HG02642 (cell line): ENCODE measurements at regions not wholly inside any gene's neighbourhood (a gene's known extent, or its start where the extent isn't known, plus 50 kb on each side); places are given as distances from the start of the nearest gene placed in this dataset.
"Not testable (repeated sequence)": the region's sequence is repeated elsewhere in the genome, so short reads cannot be mapped to it uniquely, and the experiment has no call there.

Experiments used
- ATAC-seq: cut with Tn5 transposase; IDR thresholded peaks from one replicate; pipeline ENCODE4 v1.9.1; 2021; ENCODE audit warnings: mild to moderate bottlenecking; ENCODE audit not compliant: unreplicated experiment, poor library complexity

DNA sequence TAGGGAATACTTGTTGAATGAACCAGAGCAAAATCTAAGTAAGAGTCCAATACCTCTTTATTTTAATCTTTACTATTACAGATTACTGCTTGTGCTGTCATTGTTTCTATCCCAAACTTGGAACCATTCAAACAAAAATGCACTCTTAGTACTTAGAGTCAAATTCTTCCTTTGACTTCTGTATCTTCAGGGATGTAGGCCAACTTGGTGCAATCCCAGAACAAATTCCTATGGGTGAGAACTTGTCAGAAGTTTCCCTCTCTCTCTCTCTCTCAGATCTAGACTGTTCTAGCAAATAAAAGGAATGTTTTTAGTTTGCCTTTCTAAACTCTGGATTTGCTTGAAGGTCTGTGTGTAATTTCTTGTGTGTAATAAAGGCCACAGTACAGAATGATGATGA lies 329.0 kb upstream of the TMTC4 start:
- ATAC-seq, result no peak

- no peak for ATAC-seq
Measured at GRCh38 chr13:100989392-100989791, 314.8 kb upstream of the TMTC4 start.

DNA sequence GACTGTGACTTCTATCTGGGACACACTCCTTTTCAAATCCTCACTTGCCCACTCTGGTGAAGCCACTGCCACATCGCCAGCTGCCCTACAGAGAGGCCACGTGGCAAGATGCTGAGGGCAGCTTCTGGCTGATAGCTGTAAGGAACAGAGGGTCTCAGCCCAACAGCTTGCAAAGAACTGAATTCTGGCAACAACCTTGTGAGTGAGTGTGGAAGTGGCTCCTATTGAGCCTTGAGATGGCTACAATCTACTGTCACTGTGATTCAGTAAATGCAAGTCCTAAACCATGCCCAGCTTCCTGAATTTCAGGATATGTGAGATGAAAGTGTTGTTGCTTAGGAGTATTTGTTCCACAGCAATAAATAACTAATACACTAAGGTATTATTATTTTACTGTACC lies 314.3 kb upstream of the TMTC4 start:
- no peak for ATAC-seq

DNA sequence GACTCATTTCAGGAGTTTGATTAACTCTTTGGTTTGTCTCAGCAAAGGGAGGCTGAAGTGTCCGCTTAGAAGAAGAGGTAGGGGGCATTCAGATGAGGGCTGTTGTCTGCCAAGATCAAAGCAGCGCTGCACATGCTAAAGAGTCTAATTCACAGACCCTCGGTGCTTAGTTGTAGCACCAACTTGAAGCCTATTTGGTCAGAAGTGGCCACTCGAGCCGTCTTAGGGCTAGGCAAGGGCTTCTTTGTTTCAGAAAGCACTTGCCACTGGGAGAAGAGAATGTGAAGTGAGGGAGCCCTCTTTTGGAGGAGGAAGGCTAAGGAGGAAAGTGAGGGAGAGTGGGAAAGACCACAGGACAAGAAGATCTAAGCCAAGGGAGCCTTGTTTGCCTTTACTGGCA lies 313.4 kb upstream of the TMTC4 start:
- no peak for ATAC-seq

GRCh38 chr13:100986571-100986970 lies 312.0 kb upstream of the TMTC4 start:
- ATAC-seq, result no peak

GRCh38 chr13:100984085-100984705 lies 309.6 kb upstream of the TMTC4 start:
- no peak for ATAC-seq

GRCh38 chr13:100983111-100983510 lies 308.5 kb upstream of the TMTC4 start:
- no peak for ATAC-seq

DNA sequence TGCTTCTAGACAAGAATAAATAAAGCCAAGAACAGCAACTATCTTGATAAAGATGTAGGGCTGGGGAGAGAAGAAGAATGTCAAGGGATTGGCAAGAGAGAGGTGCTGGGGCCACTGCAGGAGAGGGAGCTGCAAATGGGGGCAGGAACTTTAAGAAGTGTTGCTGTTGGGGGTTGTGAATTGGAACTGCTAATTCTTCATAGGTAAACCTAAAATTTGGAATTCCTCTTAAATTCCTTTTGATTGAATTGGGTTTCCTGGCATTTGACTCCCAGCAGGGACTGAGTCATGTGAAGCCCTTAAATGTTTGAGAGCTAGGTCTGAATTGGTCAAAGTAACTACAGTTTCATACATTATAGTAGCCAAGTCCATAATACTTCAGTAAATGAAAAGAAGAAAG lies 305.6 kb upstream of the TMTC4 start:
- no peak for ATAC-seq

DNA sequence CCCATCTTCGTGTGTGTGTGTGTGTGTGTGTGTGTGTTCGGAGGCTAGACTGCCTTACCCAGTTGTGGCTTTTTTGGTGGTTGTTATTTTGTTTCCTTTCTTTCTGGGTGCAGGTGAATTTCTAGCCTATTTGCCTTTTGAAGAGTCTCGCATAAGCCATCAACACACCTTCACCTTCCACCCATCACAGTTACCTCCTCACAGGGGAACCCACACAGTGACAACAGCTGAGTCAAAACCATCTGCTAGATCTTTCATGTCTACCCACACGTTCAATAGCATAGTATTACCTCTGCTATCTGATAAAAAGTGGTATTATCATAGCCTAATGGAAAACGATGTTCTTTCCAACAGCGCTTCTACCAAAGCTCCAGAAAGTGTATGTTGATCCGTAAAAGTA lies 303.2 kb upstream of the TMTC4 start:
- ATAC-seq, result no peak

DNA sequence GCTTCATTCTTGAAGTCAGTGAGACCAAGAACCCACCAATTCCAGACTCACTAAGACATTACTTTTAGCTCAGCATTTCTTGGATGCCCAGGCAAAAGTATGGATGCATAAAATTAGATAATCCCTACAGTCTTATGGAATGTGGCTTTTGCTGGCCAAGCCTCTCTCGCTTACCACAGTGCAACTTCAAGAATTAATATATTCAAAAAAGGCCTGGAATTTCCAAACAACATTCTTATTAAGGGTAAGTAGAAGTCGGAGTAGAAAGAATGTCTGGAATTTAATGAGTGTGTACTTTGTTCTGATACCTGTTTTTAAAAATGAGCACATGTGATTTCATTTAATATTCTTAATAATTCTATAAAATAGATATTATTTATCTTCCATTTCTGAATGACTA lies 302.4 kb upstream of the TMTC4 start:
- ATAC-seq, result no peak

- not testable (repeated sequence) for ATAC-seq
Measured at GRCh38 chr13:100975666-100976065, 301.1 kb upstream of the TMTC4 start.

DNA sequence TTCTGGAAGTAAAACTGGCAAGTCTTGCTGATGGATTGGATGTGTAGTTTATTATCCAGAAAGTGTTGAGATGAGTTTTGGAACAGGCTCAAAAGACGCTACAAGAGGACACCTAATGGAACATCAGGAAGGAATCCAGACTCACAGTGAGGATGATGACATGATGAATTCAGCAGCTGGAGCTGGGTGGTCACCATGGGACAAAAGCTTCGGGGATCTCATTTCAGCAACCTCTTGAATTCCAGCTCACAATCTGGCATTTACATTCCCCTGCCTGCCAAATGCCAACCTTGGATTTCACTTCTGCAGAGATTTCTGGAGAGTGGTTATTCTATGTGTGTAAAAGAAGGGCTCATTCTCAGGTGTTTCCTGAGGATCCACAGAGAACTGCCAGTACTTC lies 288.0 kb upstream of the TMTC4 start:
- no peak for ATAC-seq

DNA sequence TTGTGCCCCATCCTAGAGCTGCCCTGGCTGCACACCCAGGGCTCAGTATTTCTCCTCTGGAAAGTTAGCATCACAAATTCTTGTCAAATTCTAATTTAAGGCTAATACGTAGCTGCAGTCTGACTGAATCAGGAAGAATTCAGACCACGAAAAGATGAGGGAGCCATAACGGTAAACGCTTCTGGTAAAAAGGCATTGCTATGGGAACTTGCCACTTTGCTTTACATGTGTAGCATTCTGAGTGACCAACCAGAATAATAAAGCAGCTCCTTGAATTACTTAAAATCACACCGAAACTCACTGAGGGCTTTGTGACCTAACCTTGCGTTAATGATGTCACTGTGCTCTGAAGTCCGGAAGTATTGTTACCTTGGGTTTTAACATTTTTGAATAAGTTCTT lies 286.6 kb upstream of the TMTC4 start:
- no peak for ATAC-seq

GRCh38 chr13:100958831-100959230 lies 284.2 kb upstream of the TMTC4 start:
- ATAC-seq, result no peak

DNA sequence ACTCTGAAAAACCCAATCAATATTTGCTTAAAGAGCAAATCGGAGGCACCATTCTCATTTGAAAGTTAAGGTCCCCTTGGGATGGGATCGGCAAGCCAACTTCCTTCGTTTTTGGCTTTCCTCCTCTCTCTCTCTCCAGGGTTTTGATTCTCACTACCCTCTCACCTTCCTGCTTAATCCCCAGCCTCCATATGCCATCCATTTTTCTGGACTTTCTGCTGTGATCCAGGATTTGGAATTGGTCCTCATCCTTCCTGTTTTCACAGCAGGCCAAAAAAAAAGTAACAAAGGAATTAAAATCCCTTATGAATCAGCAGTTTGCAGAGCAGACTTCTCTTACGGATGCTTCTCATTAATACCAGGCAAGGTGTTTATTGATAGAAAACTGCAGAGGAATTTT lies 283.1 kb upstream of the TMTC4 start:
- ATAC-seq, result no peak

GRCh38 chr13:100954430-100955305 lies 280.1 kb upstream of the TMTC4 start:
- no peak for ATAC-seq

- ATAC-seq, result no peak
Measured at GRCh38 chr13:100951016-100951415, 276.4 kb upstream of the TMTC4 start.

- not testable (repeated sequence) for ATAC-seq
Measured at GRCh38 chr13:100948937-100949336, 274.3 kb upstream of the TMTC4 start.

DNA sequence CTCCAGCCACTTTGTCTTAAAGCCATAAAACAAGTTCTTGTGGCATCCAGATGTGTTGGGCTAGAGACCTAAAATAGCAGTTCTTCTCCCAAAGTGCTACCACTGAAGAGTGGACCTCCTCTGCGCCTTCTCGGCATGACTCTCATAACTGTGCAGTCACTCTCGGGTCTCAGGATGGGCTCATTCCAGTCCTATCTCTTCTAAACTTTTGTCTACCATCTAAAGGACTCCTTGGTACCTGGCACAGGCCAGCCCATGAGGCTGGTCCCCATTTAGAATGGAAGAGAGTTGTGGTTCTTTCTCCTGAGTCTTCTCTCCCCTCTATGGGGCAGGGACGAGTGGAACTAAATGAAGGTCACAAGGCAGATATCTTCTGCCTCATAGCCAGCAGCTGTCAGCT lies 272.0 kb upstream of the TMTC4 start:
- ATAC-seq, result no peak

DNA sequence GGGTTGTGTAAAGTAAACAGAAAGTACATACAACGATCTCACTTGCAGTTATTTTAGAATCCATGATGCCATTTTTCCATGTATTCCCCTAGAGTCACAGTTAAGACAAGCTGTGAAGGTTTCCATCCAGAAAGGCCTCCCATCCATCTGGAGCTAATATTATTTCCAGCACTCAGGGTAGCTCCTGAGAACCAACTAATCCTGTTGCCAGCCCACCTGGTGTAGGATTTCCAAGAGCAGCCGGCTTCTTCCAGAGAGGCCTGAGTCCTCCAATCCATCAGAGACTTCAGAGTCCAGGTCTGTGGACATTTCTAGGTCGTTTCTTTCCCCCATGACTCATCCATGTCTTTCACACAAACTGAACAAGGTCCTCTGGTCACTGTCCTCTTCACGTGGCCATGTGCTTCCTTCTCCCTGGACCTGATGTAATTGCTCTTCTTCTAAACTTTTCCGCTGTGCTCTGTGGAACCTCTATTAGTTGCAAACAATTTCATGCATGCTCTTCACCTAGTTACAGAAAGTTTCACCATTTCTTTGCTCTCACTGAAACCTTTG lies 270.3 kb upstream of the TMTC4 start:
- no peak for ATAC-seq

DNA sequence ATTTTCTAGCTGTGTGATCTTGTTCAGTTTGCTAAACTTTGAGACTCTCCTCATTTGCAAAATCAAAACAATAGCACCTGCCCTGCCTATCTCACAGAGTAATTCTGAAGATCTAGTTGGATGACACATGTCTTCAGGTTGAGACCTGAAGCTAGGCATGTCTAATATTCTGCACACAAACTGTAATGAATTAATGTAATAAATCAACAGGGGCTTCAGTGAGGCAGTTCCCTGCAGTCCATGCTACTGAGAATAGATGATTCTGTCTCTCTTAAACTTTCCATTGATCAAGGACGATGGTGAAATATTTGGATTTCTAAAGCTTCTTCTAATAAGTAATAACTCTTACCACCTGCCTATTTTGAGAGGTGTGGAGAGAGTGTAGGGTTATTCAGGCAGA lies 268.1 kb upstream of the TMTC4 start:
- no peak for ATAC-seq
